ENCODE measurements at regions not wholly inside any gene's neighbourhood (a gene's known extent, or its start where the extent isn't known, plus 50 kb on each side); places are given as distances from the start of the nearest gene placed in this dataset.
"Not testable (repeated sequence)": the region's sequence is repeated elsewhere in the genome, so short reads cannot be mapped to it uniquely, and the experiment has no call there.

DNA sequence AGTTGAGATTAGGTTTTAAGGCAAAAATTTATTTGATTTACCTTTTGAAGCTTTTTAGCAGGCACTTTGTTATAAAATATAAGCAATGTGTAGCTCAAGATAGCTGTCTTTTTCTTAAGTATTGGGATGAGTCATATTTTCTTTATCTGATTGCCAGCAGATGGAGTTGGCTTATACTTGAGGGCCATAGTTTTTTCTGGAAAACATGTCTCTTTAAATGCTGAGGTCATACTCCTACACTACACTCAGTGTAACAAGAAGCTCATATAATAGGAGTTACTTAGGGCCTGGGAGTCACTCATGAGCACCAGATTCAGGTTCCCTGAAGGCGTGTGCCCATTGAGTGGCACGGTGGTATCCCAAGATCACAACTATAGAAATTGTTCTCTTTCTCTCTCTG is 579.8 kb downstream of the EDEM1 start:
- no peak for DNase-seq

DNA sequence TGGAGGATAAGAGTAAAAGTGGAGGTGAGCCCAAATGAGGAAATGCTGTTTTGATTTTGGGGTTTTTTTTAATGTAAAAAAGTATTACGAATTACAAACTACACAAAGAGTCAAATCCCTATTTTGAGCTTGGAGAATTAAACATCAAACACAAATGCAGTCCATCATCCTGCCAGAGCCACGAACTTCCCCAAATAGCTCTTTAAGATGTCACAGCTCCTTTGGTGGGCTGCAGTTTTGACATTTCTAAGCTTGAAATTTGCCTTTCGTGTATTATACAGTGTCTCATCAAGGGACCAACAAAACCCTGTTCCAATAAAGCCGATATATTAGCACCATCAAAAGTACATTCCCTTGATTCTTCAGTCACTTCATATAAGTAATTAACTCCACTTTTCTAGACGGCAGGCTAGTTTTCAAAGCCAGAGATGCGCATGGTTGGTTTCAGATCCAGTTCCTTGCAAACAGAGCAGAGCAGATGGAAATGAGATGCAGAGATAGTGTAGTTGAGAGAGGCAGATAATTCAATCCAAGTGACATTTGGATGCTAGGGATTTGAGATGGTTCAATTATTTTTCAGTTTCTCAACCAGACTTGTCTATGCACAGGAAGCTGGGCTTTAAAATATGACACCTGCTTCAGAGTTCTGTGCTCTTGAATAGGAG is 580.9 kb downstream of the EDEM1 start:
- no peak for DNase-seq

DNA sequence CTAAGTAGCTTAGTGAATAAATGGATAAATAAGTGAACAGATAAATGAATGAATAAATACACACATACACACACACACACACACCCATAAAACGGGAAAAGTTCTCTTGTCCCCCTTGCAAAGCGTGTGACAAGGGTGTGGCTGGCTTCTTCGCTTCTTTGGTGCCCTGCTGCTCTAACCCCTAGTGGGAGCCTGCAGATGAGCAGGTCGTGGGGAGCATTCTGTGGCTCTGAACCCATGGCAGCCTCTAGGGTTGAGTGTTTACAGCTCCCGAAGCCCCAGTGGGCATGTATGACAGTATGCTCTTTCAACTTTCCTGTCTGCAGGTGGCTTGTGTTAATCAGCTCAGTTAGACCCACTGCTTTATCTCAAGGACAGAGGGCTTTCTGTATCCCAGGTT is 582.3 kb downstream of the EDEM1 start:
- no peak for DNase-seq

DNA sequence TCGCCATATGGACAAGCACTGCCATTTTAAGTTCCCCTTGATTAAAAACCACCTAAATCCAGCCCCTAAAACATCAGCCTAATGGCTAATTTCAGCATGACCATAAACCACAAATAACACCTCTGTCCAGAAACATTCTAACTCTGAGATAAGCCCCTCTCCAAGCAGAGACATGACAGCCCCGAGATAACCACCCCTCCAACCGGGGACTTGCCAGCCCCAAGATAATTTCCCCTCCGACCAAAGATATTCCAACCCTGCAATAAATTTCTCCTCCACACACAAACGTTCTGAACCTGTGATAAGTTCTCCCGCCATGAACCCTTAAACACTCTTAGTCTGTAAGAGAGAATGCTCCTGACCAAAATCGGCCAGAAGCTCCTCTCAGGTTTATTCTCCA is 586.8 kb downstream of the EDEM1 start:
- no peak for DNase-seq

DNA sequence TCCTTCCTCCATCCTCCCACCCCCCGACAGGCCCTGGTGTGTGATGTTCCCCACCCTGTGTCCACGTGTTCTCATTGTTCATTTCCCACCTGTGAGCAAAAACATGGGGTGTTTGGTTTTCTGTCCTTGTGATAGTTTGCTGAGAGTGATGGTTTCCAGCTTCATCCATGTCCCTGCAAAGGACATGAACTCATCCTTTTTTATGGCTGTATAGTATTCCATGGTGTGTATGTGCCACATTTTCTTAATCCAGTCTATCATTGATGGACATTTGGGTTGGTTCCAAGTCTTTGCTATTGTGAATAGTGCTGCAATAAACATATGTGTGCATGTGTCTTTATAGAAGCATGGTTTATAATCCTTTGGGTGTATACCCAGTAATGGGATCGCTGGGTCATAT is 587.6 kb downstream of the EDEM1 start:
- DNase-seq, result not testable (repeated sequence)

DNA sequence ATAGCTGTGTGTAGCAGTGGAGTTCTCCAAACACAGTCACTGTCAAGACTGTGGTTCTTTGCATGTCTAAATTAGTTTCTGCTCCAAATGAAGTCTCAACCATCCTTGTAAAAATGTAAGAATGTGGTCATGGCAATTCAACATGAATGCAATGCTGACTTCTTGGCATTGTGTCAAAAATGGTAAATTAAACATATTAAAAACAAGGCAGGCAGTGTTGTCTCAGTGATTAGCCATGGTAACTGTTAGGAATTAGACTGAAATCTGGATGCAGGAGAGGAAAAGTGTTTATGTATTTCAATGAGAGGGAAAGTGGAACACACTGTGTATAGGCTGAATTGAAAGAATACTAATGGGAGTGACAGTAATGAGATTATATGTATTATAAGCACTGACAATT is 597.2 kb downstream of the EDEM1 start:
- no peak for DNase-seq

DNA sequence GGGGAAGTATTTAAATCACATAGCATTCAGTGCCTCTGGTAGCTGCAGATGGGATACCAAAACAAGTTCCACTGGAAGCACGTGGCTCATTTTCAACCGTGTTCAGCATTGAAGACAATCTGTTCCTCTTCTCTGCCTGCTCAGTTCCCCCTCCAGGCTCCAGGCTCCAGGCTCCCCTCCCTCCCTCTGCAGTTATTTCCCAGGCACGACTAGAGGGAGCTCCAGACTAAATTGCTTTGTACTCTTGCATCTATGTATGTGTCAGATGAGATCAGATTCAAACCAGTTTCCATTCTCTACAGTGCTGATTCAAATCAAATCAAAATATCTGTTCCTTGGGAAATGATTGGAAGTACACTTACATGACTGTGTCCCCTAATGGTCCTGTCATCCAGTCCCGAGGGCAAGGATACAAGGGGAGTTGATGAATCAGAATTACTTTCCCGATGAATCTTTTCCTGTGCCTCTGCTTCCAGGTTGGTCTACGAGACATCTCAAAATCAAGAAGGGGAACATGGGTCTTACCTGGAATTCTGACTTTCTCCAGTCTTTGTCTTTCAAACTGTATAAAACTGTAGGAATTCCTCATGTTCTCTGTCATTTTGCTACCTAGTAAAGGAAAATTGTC is 600.5 kb downstream of the EDEM1 start:
- no peak for DNase-seq

DNA sequence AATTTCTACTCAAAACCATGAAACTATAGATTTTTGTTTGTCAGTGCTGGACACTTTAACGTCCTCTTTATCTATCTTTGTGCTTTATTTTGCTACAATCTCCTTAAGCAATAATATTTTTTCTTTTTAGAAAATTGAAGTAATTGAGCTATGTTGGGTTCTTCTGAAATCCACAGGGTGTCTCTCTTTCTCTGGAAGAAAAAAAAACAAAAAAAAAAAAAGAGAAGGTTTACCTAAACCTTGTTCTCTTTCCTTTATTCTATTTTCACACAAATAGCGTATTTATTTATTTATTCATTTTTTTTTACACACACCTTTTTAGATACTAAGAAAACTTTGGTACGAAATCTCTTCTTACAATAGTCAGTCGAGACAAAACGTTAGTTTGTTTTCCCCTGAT is 601.0 kb downstream of the EDEM1 start:
- DNase-seq, result no peak

DNA sequence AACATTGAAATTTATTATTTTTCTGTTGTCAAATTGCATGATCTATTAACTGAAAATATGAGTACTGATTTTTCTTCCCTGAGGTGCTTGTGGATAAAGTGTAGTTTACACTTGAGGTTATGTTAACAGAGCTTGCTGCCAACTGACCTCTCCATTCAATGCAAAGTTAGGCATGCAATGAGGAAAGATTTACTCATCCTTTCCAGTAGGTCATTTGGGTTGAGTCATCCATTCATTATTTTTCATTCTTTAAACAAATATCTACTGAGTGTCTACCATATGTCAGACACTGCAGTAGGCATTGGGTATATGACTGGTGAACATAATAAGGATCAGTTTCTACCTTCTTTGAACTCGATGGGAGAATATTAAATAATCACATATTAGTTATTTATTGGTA is 604.1 kb downstream of the EDEM1 start:
- DNase-seq, result no peak

DNA sequence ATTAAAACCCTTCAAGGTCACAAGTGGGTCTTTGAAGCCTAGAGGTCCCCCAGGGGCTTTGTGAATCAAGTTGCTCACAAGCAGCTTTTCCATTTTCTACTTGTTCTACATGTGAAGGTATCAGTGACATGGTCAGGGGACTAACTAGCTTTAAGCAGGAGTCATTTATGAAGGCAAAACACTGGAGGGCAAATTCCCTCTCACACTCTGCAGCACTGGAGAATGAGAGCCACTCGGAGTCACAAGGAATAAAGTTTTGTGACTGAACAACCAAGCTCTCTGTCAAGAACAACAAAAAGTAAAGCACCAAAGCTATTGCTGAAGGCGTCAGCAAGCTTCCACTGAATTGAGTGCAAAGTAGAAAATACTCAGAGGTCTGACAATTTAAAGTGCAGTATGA is 609.0 kb downstream of the EDEM1 start:
- no peak for DNase-seq

DNA sequence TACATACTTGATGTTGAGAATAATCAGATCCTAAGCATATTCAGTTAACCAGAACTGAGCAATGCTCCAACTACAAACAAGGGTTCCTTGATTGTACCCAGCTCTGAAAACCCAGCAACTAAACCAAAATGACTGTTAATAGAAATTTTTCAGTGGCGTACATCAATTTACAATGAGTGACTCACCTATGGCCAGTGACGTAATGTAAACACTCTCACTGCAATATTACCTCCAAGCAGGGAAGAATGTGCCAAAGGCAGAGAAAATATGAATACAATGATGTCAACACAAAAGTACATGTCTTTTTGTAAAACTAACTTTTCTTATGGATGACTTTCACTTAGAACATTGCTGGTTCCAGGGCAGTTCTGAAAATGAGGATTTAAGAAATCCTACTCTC is 611.3 kb downstream of the EDEM1 start:
- no peak for DNase-seq

DNA sequence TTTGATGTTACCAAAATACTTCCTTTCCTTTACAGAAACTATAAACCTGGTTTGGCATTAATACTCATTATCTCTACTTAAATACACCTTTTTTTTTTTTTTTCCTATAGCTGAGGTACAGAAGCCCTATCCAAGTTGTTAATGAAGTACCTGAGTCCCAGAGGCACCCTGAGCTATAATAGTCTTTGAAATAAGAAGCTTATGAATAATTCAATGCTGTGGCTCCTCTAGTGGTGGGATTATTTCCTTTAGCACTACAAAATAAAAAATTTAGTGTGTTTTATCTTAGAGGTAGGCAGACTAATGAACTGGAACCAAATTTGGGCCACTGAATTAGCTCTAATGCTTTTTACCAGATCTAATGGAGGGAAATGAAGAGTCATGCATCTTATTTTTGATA is 611.9 kb downstream of the EDEM1 start:
- no peak for DNase-seq

DNA sequence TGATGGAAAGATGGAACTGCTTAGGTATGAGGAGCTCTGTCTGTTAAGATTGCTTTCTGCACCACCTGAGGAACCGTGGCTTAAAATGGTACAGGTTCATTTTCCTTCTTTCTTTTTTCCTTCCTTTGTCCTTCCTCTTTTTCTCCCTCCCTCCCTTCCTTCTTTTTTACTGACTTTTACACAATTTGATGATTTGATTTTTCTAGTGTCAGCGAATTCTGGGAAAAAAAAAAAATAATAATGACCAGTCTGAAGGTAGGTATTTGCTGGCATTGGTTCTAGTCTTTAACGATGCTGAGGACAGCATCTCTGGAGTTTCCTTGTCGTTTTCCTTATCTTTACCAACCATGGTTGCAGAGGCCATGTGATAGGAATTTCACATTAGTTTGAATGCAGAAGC is 613.5 kb downstream of the EDEM1 start:
- DNase-seq, result no peak

DNA sequence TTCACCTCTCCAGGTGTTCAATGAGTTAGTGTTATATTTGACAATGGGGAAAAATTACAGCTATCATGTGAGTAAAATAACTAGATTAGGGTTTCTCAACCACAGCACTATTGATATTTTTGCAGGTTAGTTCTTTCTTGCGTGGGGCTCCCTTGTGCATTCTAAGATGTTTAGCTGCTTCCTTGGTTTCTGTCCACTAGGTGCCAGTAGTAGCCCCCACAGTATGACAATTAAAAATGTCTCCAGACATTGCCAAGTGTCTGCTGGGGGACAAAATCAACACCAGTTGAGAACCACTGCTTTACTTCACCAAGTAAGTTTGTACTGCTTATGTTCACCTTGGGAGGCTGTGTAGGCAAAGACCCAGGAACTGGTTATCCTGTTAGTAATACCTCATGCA is 618.7 kb downstream of the EDEM1 start:
- DNase-seq, result no peak

DNA sequence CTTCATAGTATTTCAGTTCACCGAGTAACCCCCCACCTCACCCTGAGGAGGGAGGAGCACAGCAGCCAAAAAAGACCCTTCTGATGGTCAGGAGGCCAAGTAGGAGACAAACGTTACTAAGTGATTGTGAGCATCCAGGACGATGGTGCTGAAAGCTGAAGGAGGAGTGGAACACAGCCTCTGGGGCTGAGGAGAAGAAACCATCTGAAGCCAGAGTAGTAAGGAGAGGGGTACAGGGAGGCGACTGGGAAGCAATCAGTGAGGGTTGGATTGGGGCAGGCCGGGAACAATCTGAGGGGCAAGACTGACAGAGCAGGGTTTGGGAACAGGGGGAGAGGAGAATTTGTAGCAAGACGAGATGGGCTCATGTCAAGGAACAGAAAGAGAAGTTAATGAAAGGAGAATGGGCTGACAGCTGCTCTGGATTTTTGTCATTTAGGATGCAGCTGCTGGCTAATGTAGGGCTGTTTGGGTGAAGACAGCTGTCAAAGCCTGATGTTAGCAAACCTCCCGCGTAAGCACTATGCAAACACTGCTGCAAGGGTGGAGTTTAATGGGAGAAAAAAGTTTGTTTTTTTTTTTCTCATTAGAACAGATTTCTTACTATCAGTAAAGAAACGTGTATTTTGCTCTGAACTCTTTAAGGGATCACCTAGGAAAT is 622.2 kb downstream of the EDEM1 start:
- DNase-seq, result no peak

DNA sequence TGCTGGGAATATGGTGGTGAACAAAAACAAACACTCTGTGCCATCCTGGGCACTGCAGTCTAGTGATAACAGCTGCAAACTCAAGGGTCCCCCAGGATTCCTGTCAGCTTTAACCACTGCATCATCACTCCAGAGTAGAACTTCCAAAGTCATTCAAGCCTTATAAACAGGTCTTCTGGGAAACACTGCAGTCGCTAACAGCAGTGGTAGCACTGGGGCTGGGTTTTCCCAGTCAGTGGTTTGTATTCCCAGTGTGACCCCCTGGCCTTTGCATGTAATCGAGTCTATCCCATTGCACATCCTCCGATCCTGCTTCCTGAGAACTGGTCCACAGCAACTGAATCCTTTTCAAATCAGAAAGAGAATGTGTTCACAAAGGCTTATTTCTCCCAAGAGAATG is 623.5 kb downstream of the EDEM1 start:
- DNase-seq, result no peak

DNA sequence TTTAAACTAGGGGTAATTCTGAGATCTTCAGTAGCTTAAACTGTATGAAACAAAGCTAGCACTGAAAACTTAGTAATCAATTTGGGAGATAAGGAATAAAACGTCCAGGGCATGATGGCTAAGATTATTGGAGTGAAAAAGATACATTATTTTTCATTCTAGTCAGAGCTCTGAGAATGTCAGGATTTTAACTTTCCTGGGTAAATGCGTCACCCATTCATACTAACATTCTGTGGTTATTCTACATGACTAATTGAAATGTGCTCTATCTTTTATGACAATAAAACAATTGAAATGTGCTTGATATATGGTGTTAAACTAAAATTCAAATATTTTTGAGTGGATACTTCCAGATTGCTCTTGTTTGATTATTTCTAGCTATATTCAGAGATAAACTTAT is 626.0 kb downstream of the EDEM1 start:
- DNase-seq, result no peak

DNA sequence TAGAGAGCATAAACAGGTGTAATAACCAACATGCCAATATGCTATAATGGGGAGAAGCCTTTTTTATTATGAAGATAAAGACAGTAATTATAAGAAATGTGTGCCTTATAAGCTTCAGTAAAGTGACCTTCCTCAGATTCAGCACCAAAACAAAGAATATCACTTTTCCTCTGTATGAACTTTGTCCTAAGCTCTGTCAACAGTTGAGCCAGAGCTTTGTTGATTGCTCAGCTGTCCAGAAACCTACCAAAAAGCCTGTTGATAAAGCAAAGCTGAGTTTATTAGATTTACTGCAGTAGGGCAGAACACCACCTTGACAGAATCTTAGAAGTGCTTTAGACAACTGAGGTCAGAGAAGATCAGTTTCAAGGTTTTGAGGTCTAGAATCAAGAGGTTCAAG is 635.3 kb downstream of the EDEM1 start:
- no peak for DNase-seq

DNA sequence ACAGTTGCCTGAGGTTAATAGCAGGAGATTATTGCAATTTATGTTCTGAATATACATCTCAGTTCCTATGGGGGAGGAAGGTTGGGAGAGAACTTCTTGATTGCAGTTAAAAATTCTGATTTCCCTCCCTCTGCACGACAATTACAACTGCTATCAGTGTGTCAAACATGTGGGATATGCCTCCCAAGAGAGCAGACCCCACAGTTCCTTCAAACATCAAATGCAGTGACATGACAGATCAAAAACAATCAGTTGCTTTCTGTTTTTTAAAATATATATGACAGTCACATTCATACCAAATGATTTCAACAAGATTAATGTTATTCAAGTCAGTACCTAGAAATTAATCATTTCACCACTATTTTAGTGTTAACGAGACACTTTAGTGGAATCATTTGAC is 639.0 kb downstream of the EDEM1 start:
- no peak for DNase-seq

DNA sequence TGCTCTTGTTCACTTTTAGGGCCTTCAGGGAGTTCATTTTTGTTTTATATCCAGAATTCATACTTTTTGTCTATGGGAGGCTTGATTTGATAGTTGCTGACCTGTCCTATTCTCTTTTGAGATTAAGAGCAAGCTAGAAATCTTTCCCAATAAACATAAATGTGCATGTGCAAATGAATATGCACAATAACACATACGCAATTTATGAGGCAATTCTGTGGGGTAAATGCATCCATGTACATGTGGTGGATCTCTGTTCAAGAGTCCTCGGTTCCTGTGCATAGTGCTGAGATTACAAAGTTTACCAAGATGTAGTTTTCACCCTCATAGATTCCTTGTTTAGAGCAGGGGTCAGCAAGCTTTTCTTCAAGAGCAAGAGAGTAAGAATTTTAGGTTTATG is 640.7 kb downstream of the EDEM1 start:
- no peak for DNase-seq

DNA sequence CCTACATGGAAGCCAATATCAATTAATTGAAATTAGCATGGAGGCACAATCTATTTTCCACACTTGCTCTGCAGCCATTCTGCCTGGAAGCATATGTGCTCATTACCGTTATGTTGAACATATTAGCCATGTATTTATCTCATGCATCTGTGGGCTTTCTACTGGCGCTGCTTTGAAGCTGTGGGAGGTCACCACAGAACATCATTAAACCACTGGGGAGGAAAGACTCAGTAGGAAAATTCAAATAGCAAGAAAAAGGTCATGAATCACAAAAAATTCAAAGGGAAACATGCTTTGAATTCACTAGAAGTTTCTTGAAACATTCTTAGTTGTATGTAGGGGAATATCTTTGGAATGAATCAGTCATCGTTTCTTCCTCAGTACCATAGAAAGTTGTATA is 652.5 kb downstream of the EDEM1 start:
- DNase-seq, result no peak

DNA sequence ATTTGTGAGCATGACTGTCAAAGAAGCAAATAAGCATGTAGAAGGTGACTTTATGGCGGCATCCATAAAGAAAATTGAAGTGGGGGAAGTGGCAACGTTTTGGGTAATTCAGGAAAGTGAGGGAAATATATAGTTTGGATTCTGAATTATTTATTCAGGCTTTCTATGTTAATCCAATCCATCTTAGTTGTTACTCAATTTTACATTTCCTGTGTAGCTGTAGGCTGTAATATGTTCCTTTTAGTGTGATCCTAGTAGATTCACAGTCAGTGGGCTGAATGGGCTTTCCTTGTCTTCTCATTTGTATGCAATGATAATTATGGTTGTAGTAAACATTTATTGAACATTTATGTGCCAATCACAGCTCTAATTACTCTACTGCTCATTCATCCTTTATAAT is 654.1 kb downstream of the EDEM1 start:
- no peak for DNase-seq

DNA sequence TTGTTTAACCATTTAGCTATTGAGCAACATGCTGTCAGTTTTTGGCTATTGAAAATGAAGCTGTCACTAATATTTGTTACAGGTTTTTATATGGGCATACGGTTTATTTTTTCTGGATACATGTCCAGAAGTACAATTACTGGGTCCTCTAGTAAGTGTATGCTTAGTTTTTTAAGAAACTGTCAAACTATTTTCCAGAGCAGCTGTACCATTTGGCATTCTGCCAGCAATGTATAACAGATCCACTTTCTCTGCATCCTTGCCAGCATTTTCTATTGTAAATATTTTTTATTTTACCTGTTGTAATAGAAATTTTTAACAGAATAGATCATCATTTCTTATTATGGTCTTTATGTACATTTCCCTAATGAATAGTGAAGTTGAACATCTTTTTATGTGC is 658.8 kb downstream of the EDEM1 start:
- DNase-seq, result no peak

DNA sequence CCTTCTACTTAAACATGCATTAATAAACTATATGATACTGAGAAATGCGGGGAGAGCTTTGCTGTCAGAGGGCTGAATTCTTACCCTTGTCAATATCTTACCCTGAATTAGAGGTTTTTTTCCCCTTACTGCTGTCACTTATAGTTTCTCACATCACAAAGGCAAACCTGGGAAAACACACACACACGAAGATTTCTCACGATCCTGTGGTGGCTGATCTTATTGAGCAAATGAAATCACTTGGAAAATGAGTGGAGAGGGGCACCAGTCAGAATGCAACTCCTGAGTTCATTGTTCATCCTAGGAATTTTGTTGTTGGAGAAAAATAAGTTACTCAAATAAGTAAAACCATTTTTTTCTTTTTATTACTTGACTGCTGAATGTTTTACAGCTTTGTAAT is 673.6 kb downstream of the EDEM1 start:
- DNase-seq, result no peak

DNA sequence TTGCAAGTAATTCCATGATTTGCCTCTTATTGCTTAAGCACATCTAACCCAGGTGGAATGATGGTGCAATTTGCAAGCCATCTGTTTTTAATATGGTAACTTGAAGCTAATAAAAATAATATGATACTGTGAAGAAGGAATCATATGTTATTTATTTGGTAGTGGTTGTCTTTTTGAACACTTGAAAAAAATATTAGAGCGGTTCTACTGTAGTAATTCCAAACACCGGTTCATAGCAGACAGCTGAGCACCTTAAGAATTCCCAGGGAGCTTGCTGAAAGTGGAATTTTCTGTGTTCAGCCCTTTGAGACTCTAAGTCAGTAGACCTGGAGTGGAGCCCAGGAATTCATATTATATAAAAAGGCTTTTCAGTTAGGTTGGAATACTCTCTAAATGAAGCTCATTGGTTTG is 687.4 kb downstream of the EDEM1 start:
- no peak for DNase-seq
